GM12878 (cell line): ENCODE measurements at regions not wholly inside any gene's neighbourhood (a gene's known extent, or its start where the extent isn't known, plus 50 kb on each side); places are given as distances from the start of the nearest gene placed in this dataset.
A peak's percentile ranks its signal among the peaks of the same experiment; 100 is the strongest.

Experiments
- ATAC-seq: fragments of 200-7000 bp; cut with Tn5 transposase; 3 replicates; pipeline ENCODE4 v1.9.1; 2020; ENCODE audit warnings: mild to moderate bottlenecking, moderate library complexity
- BruUV-seq: library from RNA; stranded (reverse); fragments of 400-500 nt; replicated peaks from 2 replicates; lab custom pipeline; 2021; lab: Mats Ljungman, UMichigan
- CTCF ChIA-PET: fragments of 300-600 bp; sonication (Branson Sonifier 250); formaldehyde crosslinking; extraction: SDS; loops from one replicate; lab custom pipeline; 2021; ENCODE audit warnings: inconsistent platforms; lab: Yijun Ruan, JAX
- POLR2A ChIA-PET: fragments of 350-600 bp; formaldehyde crosslinking; extraction: SDS; loops from one replicate; lab custom pipeline; 2021; ENCODE audit warnings: inconsistent platforms; lab: Charles Lee
- RAD21 ChIA-PET: fragments of 300-600 bp; sonication (Branson Sonifier 250); formaldehyde crosslinking; loops from one replicate; lab custom pipeline; 2023; ENCODE audit warnings: antibody characterized with exemption; ENCODE audit not compliant: unreplicated experiment; lab: Charles Lee
- SMC1A ChIA-PET: fragments of 300-600 bp; sonication (Branson Sonifier 250); formaldehyde crosslinking; loops from one replicate; lab custom pipeline; 2023; ENCODE audit not compliant: unreplicated experiment, uncharacterized antibody; lab: Charles Lee
- DNase-seq: peaks from one replicate; pipeline ENCODE4 v3.0.0-alpha.2; 2011; ENCODE audit warnings: low read depth, low spot score
- FAIRE-seq: peaks from 3 replicates; lab custom pipeline; 2011; peaks lifted over from hg19 to GRCh38; lab: Jason Lieb, UNC
- H2AFZ ChIP-seq: 2 replicates; pipeline ENCODE4 v1.6.0; 2011; ENCODE audit warnings: low read depth, low read length, control low read depth; ENCODE audit not compliant: control insufficient read depth
- H3K27ac ChIP-seq: 2 replicates; pipeline ENCODE4 v1.5.1; 2011; ENCODE audit warnings: control low read depth; ENCODE audit not compliant: control insufficient read depth, insufficient read depth
- H3K27me3 ChIP-seq, 2 experiments: replicated peaks in 1 of 2; 2 replicates each; pipeline versions ENCODE4 v1.6.0 to v1.6.1; 2011; ENCODE audit warnings: low read length in 1 of 2; ENCODE audit not compliant: control insufficient read depth in 2 of 2, insufficient read depth in 2 of 2
- H3K36me3 ChIP-seq, 2 experiments: 2 replicates each; pipeline ENCODE4 v1.5.1; 2011; ENCODE audit warnings: low read length in 1 of 2; ENCODE audit not compliant: control insufficient read depth in 2 of 2, insufficient read depth in 2 of 2
- H3K4me1 ChIP-seq: 2 replicates; pipeline ENCODE4 v1.6.1; 2011; ENCODE audit warnings: mild to moderate bottlenecking, low read length, moderate library complexity, mixed read lengths; ENCODE audit not compliant: control insufficient read depth, insufficient read depth
- H3K4me2 ChIP-seq: 2 replicates; pipeline ENCODE4 v1.6.0; 2011; ENCODE audit warnings: control low read depth; ENCODE audit not compliant: control insufficient read depth, insufficient read depth
- H3K4me3 ChIP-seq: fragments of 200-600 bp; sonication (generic); 2 replicates; pipeline ENCODE4 v1.5.1; 2016
- H3K79me2 ChIP-seq: 2 replicates; pipeline ENCODE4 v1.6.0; 2011; ENCODE audit warnings: low read length; ENCODE audit not compliant: control insufficient read depth, insufficient read depth
- H3K9ac ChIP-seq: 2 replicates; pipeline ENCODE4 v1.8.0; 2011; ENCODE audit warnings: low read length, control low read depth, mixed read lengths; ENCODE audit not compliant: control insufficient read depth, insufficient read depth
- H3K9me3 ChIP-seq: replicated peaks from 3 replicates; pipeline ENCODE4 v1.5.1; 2011; ENCODE audit warnings: mild to moderate bottlenecking, low read length; ENCODE audit not compliant: control insufficient read depth, insufficient read depth
- H4K20me1 ChIP-seq: 2 replicates; pipeline ENCODE4 v1.6.0; 2011; ENCODE audit not compliant: control insufficient read depth, insufficient read depth
- CBFB ChIP-seq: IDR thresholded peaks from 2 replicates; pipeline ENCODE4 v1.6.1; 2016; ENCODE audit warnings: antibody characterized with exemption, low read depth
- CREM ChIP-seq: IDR thresholded peaks from 2 replicates; pipeline ENCODE4 v1.6.1; 2014; ENCODE audit warnings: antibody characterized with exemption, low read depth
- DPF2 ChIP-seq: fragments of 450-650 bp; IDR thresholded peaks from 2 replicates; pipeline ENCODE4 v1.6.1; 2017; ENCODE audit warnings: mild to moderate bottlenecking
- FOXM1 ChIP-seq: IDR thresholded peaks from 2 replicates; pipeline ENCODE4 v1.6.1; 2012; ENCODE audit warnings: low read depth, mild to moderate bottlenecking, inconsistent platforms, low read length, moderate library complexity
- HCFC1 ChIP-seq: fragments of 150-350 bp; IDR thresholded peaks from 2 replicates; pipeline ENCODE4 v1.6.1; 2014; ENCODE audit warnings: low read length
- HDGF ChIP-seq: fragments of 450-650 bp; IDR thresholded peaks from 2 replicates; pipeline ENCODE4 v1.6.1; 2016; ENCODE audit warnings: antibody characterized with exemption
- IRF4 ChIP-seq: IDR thresholded peaks from 2 replicates; pipeline ENCODE4 v1.6.1; 2011; ENCODE audit warnings: low read depth, low read length
- MEF2B ChIP-seq: fragments of 450-650 bp; IDR thresholded peaks from 2 replicates; pipeline ENCODE4 v1.6.1; 2018; ENCODE audit warnings: mild to moderate bottlenecking, moderate library complexity; ENCODE audit not compliant: partially characterized antibody, poor library complexity, severe bottlenecking
- MTA3 ChIP-seq: IDR thresholded peaks from 2 replicates; pipeline ENCODE4 v1.6.1; 2012; ENCODE audit warnings: low read length, inconsistent platforms, borderline replicate concordance
- MYC ChIP-seq: IDR thresholded peaks from 2 replicates; pipeline ENCODE4 v1.6.1; 2011; ENCODE audit warnings: mild to moderate bottlenecking, low read length, moderate library complexity, inconsistent platforms; ENCODE audit not compliant: insufficient read depth, insufficient replicate concordance, insufficient read length, severe bottlenecking
- RB1 ChIP-seq: fragments of 450-650 bp; formaldehyde crosslinking; IDR thresholded peaks from 2 replicates; pipeline ENCODE4 v1.6.1; 2017; ENCODE audit warnings: mild to moderate bottlenecking, borderline replicate concordance
- RFX5 ChIP-seq: IDR thresholded peaks from 2 replicates; pipeline ENCODE4 v1.6.1; 2011; ENCODE audit warnings: low read depth, low read length, improper control_type of control experiment
- SMAD5 ChIP-seq: IDR thresholded peaks from 2 replicates; pipeline ENCODE4 v1.6.1; 2016; ENCODE audit warnings: antibody characterized with exemption, low read depth
- SUZ12 ChIP-seq: fragments of 200-600 bp; sonication (generic); IDR thresholded peaks from one replicate; pipeline ENCODE4 v1.6.1; 2018; ENCODE audit warnings: antibody characterized with exemption, mild to moderate bottlenecking; ENCODE audit not compliant: unreplicated experiment
- TARDBP ChIP-seq: IDR thresholded peaks from 2 replicates; pipeline ENCODE4 v1.6.1; 2016; ENCODE audit warnings: borderline replicate concordance
- TCF7 ChIP-seq: IDR thresholded peaks from 2 replicates; pipeline ENCODE4 v1.6.1; 2014; ENCODE audit warnings: antibody characterized with exemption, borderline replicate concordance
- YBX1 ChIP-seq: fragments of 450-650 bp; IDR thresholded peaks from 2 replicates; pipeline ENCODE4 v1.6.1; 2016; ENCODE audit warnings: antibody characterized with exemption
- ZNF274 ChIP-seq: IDR thresholded peaks from one replicate; pipeline ENCODE4 v1.8.0; 2011; ENCODE audit not compliant: insufficient read length, insufficient read depth
- WGBS: methylation state at CpG from one replicate; pipeline ENCODE4 v1.1.6; 2016; ENCODE audit warnings: low lambda C conversion rate; ENCODE audit not compliant: insufficient replicate concordance, insufficient coverage; ENCODE audit errors: missing lambda C conversion rate; 5-methylcytosine and 5-hydroxymethylcytosine counted together
- in situ Hi-C: fragments of 300-500 bp; cut with MboI; formaldehyde crosslinking; loops from 9 replicates; pipeline ENCODE4 v1.14.3; 2018; ENCODE audit warnings: mixed read lengths
- intact Hi-C: fragments of 100-400 bp; cut with micrococcal nuclease; formaldehyde crosslinking; loops from one replicate; pipeline ENCODE4 v1.14.2; 2022; ENCODE audit not compliant: unreplicated experiment
- TF ChIP-seq, protein P1 (sequence below): fragments of 450-650 bp; IDR thresholded peaks from 2 replicates; pipeline ENCODE4 v1.6.1; 2018; ENCODE audit warnings: mild to moderate bottlenecking, low read depth, moderate library complexity; ENCODE audit not compliant: partially characterized antibody
- TF ChIP-seq, protein P2 (sequence below): fragments of 450-650 bp; conservative IDR thresholded peaks from 2 replicates; pipeline ENCODE4 v1.6.1; 2017; ENCODE audit warnings: mild to moderate bottlenecking, moderate library complexity

DNA sequence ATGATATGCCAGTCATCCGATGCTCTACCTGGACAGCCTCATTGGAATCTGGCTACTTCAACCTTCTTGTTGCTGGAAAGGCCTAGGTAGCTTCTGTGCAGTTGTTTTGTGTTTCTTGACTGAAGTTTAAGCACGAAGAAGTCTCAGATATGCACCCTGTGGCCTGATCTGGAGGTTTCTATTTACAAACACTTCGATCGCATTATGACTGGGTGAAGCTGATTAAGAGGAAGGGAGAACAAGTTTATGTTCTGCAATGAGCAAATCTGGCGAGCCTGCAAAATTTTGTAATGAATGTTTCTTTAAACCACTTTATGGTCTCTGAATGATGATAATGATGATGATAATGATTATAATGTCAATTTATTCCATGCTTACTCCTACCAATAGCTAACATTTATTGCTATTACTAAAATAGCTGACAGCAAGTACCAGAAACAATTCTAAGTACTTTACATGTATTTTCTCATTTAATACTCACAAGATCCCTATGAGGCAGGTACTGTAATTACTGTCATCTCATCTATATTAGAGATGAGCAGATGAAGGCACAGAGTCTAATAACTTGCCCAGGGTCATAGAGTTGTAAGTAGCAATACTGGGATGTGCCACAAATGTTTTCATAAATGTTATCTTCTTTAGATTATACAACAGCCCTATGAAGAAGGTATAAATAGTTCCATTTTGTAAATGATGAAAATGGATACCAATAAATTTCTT, 126.1 kb upstream of the UST start (continued):
- TF ChIP-seq DPF2 (0 out of 2 replicates have a peak, but pooled peaks have one; percentile 30), MTA3 (no peak; the same call in 1 of the 2 replicates), TCF7 (no peak), CREM (peak; percentile 45; the same call in 1 of the 2 replicates), MEF2B (peak; percentile 59), CBFB (peak; percentile 57; the same call in 1 of the 2 replicates), FOXM1 (peak; percentile 69; the same call in 1 of the 2 replicates), ZNF274 (no peak), IRF4 (peak; percentile 88), SMAD5 (no peak), RFX5 (no peak), RB1 (no peak), HCFC1 (no peak), TARDBP (no peak)

DNA sequence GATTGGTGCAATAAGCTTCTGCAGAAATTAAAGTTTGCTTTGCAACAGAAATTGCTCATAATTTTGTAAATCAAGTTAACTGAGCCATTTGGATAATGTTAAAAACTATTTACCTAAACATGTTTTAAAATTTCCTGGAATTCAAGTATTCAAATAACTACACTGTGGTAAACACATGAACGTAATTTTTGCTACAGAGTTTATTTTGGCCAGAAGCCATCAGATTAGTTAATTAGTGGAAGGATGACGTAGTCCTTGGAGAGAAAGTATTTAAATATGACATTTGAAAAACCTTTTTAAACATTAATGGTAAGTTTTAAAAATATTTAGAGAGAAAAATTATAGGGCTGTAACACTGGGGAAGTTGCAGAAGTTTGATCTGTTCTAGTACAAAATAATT, 121.2 kb upstream of the UST start:
- H3K4me1 ChIP-seq: peaks cover 11% of the 10 kb centered on the region
- BruUV-seq: no TSS peak
- DNase-seq (no peak), ATAC-seq (no peak), FAIRE-seq (no peak)
- no peaks in the 10 kb centered on the region for H3K9me3 ChIP-seq
- RAD21 ChIA-PET: no interaction called here
- CTCF ChIA-PET: interaction anchor here (1.1 kb wide), 1 partner anchor 18 kb away, joined by 3 read pairs; no protein-coding TSS in a partner anchor
- H3K9ac ChIP-seq: no peak overlapping the region
- SMC1A ChIA-PET: no interaction called here
- no peak overlapping the region for H3K27ac ChIP-seq
- H3K4me3 ChIP-seq: no peak overlapping the region
- POLR2A ChIA-PET: no interaction called here
- no peak overlapping the region for H2AFZ ChIP-seq
- H3K27me3 ChIP-seq: no peaks in the 10 kb centered on the region
- H3K4me2 ChIP-seq: no peak overlapping the region
- H4K20me1 ChIP-seq: no peaks in the 10 kb centered on the region
- intact Hi-C loops (no loop called here), in situ Hi-C loops (no loop called here)
- no peaks in the 10 kb centered on the region for H3K36me3 ChIP-seq
- no peaks in the 10 kb centered on the region for H3K79me2 ChIP-seq
- 43% methylated on average over 2 of the region's 2 CpGs for WGBS
- TF ChIP-seq HDGF: no peak
- no peak for TF ChIP-seq SUZ12
- TF ChIP-seq YBX1: no peak
- no peak for TF ChIP-seq MYC
- TF ChIP-seq DPF2: no peak
- TF ChIP-seq, protein P1, sequence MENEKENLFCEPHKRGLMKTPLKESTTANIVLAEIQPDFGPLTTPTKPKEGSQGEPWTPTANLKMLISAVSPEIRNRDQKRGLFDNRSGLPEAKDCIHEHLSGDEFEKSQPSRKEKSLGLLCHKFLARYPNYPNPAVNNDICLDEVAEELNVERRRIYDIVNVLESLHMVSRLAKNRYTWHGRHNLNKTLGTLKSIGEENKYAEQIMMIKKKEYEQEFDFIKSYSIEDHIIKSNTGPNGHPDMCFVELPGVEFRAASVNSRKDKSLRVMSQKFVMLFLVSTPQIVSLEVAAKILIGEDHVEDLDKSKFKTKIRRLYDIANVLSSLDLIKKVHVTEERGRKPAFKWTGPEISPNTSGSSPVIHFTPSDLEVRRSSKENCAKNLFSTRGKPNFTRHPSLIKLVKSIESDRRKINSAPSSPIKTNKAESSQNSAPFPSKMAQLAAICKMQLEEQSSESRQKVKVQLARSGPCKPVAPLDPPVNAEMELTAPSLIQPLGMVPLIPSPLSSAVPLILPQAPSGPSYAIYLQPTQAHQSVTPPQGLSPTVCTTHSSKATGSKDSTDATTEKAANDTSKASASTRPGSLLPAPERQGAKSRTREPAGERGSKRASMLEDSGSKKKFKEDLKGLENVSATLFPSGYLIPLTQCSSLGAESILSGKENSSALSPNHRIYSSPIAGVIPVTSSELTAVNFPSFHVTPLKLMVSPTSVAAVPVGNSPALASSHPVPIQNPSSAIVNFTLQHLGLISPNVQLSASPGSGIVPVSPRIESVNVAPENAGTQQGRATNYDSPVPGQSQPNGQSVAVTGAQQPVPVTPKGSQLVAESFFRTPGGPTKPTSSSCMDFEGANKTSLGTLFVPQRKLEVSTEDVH: no peak
- TF ChIP-seq, protein P2, sequence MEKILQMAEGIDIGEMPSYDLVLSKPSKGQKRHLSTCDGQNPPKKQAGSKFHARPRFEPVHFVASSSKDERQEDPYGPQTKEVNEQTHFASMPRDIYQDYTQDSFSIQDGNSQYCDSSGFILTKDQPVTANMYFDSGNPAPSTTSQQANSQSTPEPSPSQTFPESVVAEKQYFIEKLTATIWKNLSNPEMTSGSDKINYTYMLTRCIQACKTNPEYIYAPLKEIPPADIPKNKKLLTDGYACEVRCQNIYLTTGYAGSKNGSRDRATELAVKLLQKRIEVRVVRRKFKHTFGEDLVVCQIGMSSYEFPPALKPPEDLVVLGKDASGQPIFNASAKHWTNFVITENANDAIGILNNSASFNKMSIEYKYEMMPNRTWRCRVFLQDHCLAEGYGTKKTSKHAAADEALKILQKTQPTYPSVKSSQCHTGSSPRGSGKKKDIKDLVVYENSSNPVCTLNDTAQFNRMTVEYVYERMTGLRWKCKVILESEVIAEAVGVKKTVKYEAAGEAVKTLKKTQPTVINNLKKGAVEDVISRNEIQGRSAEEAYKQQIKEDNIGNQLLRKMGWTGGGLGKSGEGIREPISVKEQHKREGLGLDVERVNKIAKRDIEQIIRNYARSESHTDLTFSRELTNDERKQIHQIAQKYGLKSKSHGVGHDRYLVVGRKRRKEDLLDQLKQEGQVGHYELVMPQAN: no peak
